ENCODE measurements at regions not wholly inside any gene's neighbourhood (a gene's known extent, or its start where the extent isn't known, plus 50 kb on each side); places are given as distances from the start of the nearest gene placed in this dataset.

GRCh38 chr5:120073722-120074121 is 390.4 kb upstream of the PRR16 start:
- Histone ChIP-seq H3K36me3 (ENCODE audit: insufficient read depth, low read length) (no peaks in the 10 kb centered on the region), H3K27ac (ENCODE audit: low read depth in 1 of 2, low read length in 2 of 2) (no peak overlapping the region), H3K27me3 (ENCODE audit: control insufficient read depth in 1 of 2, insufficient read depth in 2 of 2, low read length in 2 of 2) (no peaks in the 10 kb centered on the region), H3K9me3 (ENCODE audit: control insufficient read depth in 1 of 2, insufficient read depth in 1 of 2, low read length in 2 of 2) (no peaks in the 10 kb centered on the region), H3K4me1 (ENCODE audit: insufficient read depth, low read length) (no peaks in the 10 kb centered on the region), H3K4me3 (ENCODE audit: low read length) (no peak overlapping the region)
- no peaks in the 10 kb centered on the region for H3K27me3 Mint-ChIP-seq
- H3K9me3 Mint-ChIP-seq, result no peaks in the 10 kb centered on the region
- intact Hi-C loops (cut with DNase I, micrococcal nuclease), result no loop called here
- no peaks in the 10 kb centered on the region for H3K36me3 Mint-ChIP-seq (ENCODE audit: low read depth)
- no peak for DNase-seq
- TF ChIP-seq CTCF (IDR thresholded peaks at IDR 0.05), result no peak
- no peak overlapping the region for H3K27ac Mint-ChIP-seq
- ChIA-PET POLR2A (no interaction called here), CTCF (no interaction called here)
- no peaks in the 10 kb centered on the region for H3K4me1 Mint-ChIP-seq (ENCODE audit: low read depth)
- ATAC-seq (ENCODE audit: poor library complexity), result no peak
- no peak overlapping the region for H3K4me3 Mint-ChIP-seq

GRCh38 chr5:120080781-120081180 is 383.3 kb upstream of the PRR16 start:
- no peaks in the 10 kb centered on the region for H3K36me3 ChIP-seq (ENCODE audit: insufficient read depth, low read length)
- H3K27ac ChIP-seq (ENCODE audit: low read depth in 1 of 2, low read length in 2 of 2), result no peak overlapping the region
- Mint-ChIP-seq H3K9me3 (no peaks in the 10 kb centered on the region), H3K4me3 (no peak overlapping the region), H3K4me1 (ENCODE audit: low read depth) (no peaks in the 10 kb centered on the region), H3K27ac (no peak overlapping the region), H3K36me3 (ENCODE audit: low read depth) (no peaks in the 10 kb centered on the region), H3K27me3 (no peaks in the 10 kb centered on the region)
- intact Hi-C loops (cut with DNase I, micrococcal nuclease), result no loop called here
- TF ChIP-seq CTCF (IDR thresholded peaks at IDR 0.05), result no peak
- POLR2A ChIA-PET, result no interaction called here
- H3K9me3 ChIP-seq (ENCODE audit: control insufficient read depth in 1 of 2, insufficient read depth in 1 of 2, low read length in 2 of 2), result no peaks in the 10 kb centered on the region
- CTCF ChIA-PET, result no interaction called here
- no peak for DNase-seq
- no peak for ATAC-seq (ENCODE audit: poor library complexity)
- no peaks in the 10 kb centered on the region for H3K4me1 ChIP-seq (ENCODE audit: insufficient read depth, low read length)
- H3K27me3 ChIP-seq (ENCODE audit: control insufficient read depth in 1 of 2, insufficient read depth in 2 of 2, low read length in 2 of 2), result no peaks in the 10 kb centered on the region
- no peak overlapping the region for H3K4me3 ChIP-seq (ENCODE audit: low read length)

- no peaks in the 10 kb centered on the region for H3K27me3 Mint-ChIP-seq
- Histone ChIP-seq H3K4me1 (ENCODE audit: insufficient read depth, low read length) (no peaks in the 10 kb centered on the region), H3K36me3 (ENCODE audit: insufficient read depth, low read length) (no peaks in the 10 kb centered on the region), H3K9me3 (ENCODE audit: control insufficient read depth in 1 of 2, insufficient read depth in 1 of 2, low read length in 2 of 2) (no peaks in the 10 kb centered on the region), H3K27me3 (ENCODE audit: control insufficient read depth in 1 of 2, insufficient read depth in 2 of 2, low read length in 2 of 2) (no peaks in the 10 kb centered on the region), H3K4me3 (ENCODE audit: low read length) (no peak overlapping the region), H3K27ac (ENCODE audit: low read depth in 1 of 2, low read length in 2 of 2) (no peak overlapping the region)
- no peaks in the 10 kb centered on the region for H3K4me1 Mint-ChIP-seq (ENCODE audit: low read depth)
- no peak for ATAC-seq (ENCODE audit: poor library complexity)
- no peaks in the 10 kb centered on the region for H3K9me3 Mint-ChIP-seq
- intact Hi-C loops (cut with DNase I, micrococcal nuclease), result no loop called here
- ChIA-PET POLR2A (no interaction called here), CTCF (no interaction called here)
- no peak for TF ChIP-seq CTCF (IDR thresholded peaks at IDR 0.05)
- H3K36me3 Mint-ChIP-seq (ENCODE audit: low read depth), result no peaks in the 10 kb centered on the region
- H3K27ac Mint-ChIP-seq, result no peak overlapping the region
- no peak overlapping the region for H3K4me3 Mint-ChIP-seq
- DNase-seq, result no peak
Observed at GRCh38 chr5:120082316-120083068, 381.6 kb upstream of the PRR16 start.

Data from CD4-positive, alpha-beta T cell (primary cell).